Stimulated activated CD8-positive, alpha-beta memory T cell treated with anti-CD3 and anti-CD28 coated beads, Interleukin-15, amount 100 ng/mL, for 24 hours (primary cell): ENCODE measurements at regions not wholly inside any gene's neighbourhood (a gene's known extent, or its start where the extent isn't known, plus 50 kb on each side); places are given as distances from the start of the nearest gene placed in this dataset.

Experiments
- DNase-seq: peaks from one replicate; pipeline ENCODE4 v3.0.0-alpha.2; 2020; ENCODE audit warnings: low read depth

DNA sequence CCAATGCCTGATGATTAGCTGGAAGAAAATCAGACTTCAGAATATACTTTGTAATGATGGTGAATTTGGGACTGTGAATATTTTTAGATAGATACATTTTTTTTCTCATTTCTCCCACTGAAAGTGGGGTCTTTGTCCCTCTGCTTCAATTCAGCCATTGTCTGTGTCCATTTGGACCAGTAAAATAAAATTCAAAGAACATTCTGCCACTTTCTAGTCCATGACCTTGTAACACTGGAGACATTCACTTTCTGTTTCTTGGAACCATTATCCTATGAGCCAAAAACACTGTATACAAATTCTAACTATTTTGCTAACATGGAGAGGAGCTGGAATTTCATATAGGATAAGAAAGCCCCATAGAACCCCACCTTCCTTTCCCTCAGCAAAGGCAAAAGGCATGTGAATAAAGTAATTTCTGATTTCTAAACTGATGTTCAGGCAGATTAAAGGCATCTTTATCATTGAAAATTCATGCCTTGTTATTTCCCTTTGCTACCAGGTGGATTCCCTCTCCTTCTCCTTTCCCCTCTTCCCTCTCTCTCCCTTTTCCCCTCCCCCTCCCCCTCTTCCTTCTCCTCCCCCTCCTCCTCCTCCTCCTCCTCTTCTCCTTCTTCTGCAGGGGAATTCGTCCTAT is 2010.4 kb upstream of the LRRTM1 start:
- no peak for DNase-seq

DNA sequence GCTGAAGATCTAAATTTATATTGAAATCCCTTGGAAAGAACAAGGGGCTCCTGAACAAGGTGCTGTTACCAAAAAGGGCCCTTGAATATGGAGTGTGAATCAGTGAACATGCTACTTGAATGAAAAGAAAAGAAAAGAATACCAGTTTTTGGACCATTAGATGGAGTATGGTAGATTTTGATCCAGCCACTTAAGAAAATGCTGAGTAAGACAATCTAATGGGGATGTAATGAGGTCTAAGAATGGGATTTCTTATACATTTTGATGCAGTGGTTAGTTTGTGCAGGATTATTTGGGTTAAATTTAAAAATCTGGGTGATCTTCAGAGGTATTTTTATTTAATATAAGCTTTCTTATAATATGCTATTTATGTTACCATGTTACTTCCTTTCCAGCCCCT is 2003.0 kb upstream of the LRRTM1 start:
- no peak for DNase-seq

DNA sequence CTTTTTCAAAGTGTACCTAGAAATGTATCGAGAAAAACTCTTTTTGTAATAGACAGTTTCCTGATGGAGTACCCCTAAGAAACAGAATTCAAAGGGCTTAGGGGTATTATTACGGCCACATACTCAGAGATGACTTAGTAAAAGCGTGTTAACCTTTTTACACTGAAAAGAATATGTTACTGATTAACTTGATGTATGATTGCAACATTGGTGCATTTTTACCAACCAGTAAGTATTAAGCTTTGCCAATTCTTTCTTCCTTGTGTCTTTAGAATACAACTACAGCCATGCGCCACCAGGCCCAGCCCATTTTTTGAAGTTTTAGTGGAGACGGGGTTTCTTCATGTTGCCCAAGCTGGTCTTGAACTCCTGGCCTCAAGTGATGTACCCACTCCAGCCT is 1997.0 kb upstream of the LRRTM1 start:
- no peak for DNase-seq

DNA sequence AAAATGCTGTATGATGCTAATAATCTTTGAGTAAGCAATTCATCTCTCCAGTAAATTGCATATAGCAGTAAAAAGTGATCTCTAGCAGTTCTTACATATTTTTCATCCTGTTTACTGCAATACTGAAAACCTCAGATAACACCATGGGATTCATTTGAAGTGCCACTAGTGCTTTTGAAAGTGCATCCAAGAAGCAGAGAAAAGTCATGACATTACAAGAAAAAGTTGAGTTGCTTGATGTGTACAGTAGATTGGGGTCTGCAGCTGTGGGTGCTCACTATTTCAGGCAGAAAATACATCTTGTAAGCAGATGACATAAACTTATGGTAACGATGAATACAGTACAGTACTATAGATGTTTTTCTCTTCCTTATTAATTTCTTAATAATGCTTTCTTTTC is 1984.9 kb upstream of the LRRTM1 start:
- DNase-seq = no peak

DNA sequence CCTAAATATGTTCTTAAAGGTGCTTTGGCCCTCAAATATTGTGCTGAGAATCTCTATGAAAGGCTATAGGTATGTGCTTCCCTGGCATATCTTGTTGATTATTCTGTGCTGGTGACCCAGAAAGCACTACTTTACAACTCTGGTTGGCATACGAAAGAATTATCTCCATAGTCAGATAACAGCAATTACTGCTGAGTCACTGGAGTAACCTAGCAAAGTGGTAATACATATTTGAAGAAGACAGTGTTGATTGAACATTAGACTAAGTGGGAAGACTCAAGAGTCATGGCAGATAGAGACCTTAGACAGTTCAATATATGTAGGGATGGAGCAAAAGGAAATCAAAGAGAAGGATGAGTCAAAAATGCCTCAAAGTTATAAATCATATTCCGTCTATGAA is 1978.5 kb upstream of the LRRTM1 start:
- DNase-seq = no peak

DNA sequence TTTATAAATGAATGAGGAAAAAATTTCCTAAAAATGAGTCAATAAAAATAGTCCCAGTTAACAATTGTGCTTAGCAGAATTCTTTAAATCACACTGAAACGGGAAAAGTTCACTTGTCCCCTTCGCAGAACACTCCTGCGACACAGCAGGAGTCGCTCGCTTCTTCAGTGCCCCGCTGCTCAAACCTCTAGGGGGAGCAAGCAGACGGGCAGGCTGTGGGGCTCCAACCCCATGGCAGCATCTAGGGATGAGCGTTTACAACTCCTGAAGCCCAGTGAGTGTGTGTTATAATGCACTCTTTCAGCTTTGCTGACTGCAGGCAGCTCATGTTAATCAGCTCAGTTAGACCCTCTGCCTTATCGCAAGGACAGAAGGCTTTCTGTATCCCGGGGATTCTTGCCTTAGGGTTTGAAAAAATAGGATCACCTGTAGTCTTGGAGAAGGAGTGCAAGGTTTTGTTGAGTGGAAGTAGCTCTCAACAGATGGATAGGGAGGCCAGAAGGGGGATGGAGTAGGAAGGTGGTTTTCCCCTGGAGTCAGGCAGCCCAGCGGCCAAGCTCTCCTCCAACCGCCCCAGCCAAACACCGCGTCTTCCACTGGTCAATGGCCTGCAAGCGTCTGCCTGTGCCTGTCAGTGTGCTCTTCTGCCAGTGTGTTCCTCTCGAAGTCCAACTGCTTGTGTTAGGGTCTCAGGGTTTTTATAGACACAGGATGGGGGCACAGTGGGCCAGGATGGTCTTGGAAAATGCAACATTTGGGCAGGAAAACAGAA is 1977.7 kb upstream of the LRRTM1 start:
- no peak for DNase-seq

DNA sequence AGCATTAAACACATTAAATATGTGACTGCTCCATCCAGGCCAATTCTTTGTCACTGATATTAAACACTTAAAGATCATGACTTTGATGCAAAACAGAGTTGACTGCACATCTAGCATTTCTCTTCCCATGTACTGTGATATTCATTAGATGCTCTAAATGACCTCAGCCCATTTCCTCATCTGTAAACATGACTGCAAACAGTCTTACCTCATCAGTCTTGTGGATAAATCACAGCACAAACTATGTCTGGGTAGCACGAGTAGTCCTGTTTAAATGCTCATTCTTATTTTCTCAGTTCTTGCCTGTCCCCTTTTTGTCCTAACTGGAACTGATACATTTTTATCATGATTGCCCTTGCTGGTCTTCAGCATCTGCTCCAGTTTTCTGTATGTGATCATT is 1974.8 kb upstream of the LRRTM1 start:
- DNase-seq = no peak

DNA sequence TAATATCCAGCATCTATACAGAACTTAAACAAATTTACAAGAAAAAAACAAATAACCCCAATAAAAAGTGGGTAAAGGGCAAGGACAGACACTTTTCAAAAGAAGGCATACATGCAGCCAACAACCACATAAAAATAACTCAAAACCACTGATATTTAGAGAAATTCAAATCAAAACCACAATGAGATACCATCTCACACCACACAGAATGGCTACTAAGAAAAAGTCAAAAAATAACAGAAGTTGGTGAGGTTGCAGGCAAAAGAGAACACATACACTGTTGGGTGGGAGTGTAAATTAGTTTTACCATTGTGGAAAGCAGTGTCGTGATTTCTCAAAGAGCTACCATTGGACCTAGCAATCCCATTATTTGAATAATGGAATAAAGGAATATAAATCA is 1973.9 kb upstream of the LRRTM1 start:
- DNase-seq = no peak

DNA sequence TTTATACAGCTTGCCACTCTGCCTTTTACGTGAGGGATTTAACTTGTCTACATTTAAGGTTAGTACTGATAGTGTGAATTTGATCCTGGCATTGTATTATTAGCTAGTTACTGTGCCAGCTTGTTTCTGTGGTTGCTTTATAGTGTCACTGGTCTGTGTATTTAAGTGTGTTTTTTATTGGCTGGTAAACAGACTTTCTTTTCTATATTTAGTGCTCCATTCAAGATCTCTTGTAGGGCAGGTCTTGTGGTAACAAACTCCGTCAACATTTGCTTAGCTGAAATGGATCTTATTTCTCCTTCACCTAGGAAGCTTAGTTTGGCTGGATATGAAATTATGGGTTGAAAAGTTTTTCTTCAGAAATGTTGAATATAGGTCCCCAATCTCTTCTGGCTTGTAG is 1971.0 kb upstream of the LRRTM1 start:
- no peak for DNase-seq

DNA sequence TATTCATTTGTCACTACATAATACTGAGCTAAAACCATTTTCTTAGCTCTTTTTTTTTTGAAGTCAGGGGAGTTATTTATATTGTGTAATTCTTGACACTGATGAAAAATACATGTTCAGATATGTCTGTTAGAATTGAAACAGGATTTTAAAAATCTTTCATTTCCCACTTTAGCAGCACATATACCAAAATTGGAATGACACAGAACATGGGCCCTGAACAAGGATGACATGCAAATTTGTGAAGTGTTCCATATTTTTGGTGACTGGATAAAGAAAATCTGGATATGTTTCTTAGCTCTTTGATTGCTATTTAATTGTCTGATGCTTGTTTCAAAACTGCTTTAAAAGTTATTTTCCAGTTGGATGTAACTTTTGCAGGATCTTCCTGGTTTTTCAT is 1963.9 kb upstream of the LRRTM1 start:
- DNase-seq = no peak

DNA sequence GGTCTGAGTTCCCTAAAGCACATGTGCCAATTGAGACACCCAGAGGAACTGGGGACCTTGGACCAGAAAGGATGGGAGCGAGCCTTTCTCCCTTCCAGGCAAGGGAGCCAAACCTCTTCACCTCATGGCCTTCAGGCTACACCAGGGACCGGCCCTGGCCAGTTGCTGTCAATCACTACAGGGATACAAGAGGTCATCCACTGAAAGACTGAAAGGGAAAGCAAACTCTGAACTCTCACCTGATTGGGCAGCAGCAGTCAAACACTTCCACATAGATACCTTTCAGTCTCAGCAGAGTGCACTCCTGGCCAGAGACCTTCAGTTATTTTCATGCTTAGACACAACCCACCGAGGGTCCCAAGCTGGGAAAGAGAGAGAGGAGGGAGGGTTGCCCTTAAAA is 1956.0 kb upstream of the LRRTM1 start:
- DNase-seq = no peak

DNA sequence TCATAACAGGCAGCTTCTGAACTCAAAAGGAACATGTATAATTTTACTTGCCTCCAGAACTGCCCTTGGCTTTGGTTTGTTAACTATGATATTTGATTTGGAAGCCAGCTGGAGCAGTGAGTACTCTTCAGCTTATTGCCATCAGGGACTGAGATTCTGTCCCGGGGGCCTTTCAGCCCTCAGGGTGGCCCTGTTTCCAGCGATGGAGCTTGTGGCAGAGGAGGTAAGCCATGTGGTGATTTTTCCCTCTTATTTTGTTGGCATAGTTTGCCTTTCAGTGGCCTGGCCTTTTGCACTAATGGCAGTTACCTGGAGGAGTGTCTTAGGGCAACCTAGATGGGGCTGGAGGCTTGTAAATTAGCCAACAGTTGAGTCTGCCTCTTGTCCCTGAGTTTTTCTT is 1955.0 kb upstream of the LRRTM1 start:
- DNase-seq = no peak

DNA sequence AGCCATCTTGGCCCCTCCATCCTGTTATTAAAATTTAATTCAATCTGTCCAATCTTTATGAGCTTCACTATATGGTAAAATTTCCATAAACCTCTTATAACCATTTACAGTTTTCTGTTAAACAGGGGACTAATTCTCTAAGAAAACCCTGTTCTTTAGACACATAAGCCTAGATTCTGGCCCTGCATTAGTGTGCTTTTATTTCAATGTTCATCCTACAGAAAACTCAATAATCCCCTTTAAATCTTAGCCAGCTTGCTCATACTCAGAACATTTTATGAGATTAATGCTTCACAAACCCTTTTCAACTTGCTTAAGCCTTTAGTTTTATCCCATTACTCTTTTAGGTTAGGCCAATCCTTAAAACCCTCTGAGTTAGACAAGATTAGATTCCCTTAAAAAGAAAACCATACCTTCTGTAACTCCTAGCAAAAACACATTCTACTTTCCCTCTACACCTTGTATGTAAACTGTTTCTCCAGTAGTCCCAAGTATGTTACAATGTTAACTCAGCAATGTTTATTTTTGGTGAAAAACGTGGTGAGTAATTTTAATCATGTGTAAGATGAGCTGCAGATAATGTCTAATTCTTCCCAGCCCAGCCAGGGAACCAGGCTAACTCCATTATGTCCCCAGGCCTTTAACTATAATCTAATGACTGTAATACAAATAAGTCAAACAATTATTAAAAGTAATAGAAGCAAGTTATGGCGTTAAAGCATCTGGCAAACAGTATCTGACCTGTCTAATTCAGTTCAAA is 1953.4 kb upstream of the LRRTM1 start:
- DNase-seq = no peak

DNA sequence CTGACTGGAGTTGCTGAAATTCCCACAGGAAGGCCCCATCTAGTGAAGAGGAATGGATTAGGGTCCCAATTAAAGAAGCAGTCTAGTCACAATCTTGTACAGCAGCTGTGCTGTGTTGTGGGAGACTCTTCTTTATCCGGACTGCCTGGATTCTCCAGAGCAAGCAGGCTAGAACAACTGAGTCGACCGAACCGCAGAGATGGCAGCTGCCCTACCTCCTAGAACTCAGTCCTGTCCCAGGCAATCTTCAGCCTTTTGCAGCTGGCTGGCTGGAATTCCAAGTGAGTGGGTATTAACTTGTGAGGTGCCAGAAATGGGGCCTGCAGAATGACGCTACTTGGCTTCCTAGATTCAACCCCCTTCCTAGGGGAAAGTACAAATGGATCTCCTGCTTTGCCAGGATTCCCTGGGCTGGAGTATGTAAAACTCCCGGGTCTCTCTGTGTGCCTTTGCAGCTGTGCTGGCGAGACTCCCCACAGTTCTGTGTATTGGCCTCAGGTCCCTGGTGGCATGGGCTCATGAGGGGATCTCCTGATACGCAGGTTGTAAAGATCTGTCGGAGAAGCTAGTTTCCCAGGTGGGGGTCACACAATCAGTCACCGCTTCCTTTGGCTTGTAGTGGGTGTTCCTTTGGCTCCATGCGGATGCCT is 1952.6 kb upstream of the LRRTM1 start:
- DNase-seq = no peak

DNA sequence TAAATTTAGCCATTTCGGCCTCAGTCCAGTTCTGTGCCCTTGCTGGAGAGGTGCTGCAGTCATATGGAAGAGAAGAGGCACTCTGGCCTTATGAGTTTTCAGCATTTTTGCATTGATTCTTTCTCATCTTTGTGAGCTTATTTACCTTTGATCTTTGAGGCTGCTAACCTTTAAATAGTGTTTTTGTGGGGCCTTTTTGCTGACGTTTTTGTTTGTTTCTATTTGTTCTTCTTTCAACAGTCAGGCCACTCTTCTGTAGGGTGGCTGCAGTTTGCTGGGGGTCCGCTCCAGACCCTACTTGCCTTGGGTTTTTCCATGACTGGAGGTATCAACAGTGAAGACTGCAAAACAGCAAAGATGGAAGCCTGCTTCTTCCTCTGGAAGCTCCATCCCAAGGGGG is 1951.7 kb upstream of the LRRTM1 start:
- no peak for DNase-seq

DNA sequence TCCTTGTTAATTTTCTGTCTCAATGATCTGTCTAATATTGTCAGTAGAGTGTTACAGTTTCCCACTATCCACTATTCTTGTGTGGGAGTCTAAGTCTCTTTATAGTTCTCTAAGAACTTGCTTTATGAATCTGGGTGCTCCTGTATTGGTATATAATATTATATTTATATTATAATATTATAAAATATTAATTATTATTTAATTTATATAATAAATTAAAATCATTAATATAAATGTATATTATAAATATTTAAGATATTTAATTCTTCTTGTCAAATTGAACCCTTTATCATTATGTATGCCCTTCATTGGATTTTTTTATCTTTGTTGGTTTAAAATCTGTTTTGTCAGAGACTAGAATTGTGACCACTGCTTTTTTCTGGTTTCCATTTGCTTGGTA is 1950.2 kb upstream of the LRRTM1 start:
- no peak for DNase-seq

DNA sequence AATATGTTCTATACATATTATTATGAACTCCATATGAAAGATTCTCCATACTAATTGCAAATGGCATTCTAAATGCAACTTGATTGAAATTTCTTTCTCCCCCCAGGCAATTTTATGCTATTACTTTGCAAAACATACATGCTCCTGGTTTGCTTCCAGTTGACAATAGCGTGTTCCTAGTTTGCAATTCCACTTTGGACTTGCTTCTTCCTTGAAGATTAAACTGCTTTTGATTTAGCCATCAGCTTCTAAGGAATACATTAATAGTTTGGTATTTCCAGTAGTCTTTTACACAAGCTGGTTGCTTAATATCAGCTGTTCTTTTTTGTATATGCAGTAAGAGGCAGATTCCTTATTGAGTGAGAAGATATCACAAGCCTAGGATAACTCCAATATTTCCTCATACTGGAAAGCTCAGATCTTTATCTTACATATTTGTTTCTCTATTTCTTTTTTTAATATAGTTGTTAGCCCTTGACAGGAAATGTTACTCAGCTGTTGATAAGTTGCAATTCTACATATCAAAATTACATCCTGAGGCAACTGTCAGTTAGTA is 1941.7 kb upstream of the LRRTM1 start:
- no peak for DNase-seq

DNA sequence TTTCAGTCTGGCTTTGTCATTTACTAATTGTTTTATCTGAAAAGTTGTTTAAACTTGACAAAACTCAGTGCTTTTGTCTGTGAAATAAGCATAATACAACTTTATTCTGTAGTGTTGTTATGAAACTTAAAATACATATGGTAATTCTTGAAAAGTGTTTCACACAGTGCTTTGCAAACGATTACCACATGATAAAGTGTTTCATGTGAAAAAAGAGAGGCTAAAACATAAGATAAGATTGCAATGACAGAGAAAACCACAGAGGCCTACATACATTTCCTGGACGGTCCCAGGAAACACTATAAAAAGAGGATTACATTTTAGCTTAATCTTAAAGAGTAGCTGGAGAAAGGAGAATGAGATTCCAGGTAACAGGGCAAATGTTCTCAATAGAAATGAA is 1934.6 kb upstream of the LRRTM1 start:
- DNase-seq = no peak

DNA sequence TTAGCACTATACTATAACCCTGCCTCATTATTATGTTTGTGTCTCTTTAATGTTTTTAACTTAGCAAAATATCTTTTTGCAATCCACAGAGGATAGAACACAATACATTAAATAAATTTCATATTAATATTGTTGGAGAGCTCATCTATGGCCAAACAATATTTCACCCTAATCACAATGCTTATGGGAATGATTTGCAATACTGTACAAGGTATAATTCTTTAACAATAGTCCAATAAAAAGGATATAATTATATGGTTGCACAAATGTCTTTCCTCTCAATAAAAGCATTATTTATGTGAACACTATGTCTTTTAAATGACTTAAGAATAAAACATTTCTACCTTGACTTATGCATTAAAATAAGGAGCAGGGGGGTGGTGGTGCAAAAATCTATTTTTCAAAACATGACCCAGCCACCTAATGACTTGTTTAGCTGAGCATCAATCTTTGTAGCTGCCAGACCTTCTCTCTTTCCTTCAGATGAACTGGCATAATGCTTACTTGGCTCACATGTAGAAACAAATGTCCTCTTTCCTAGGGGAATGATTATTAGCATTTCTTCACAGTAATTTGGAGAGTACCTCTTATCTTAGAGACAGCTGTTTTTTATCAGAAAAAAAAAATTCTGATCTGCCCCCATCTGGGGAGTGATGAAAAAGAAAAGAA is 1933.6 kb upstream of the LRRTM1 start:
- DNase-seq = no peak

DNA sequence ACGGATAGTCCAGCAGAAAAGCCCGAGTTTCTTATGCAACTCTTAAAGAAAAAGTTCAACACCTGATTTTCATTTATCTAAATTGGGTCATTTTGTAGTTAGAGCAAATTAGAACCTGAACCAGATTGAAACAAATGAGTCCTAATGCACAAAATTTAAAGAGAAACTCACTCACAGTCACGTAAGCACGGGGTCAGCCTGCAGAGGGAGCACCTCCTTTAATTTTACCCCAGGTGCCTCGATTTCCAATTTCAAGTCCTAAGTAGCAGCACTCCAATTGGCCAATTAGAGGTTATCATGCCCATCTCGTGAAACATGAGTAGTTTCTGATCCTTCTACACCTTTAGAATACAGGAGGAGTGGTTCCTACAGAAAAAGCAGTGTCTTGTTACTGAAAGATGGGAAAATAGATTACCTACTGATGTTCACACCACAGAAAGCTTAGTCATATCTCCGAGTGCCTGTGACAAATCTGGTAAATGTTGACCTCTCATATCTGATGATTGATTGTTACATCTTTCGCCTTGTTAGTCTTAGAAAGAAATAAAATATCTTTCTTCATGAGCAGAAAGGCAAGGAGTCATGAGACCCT is 1929.8 kb upstream of the LRRTM1 start:
- DNase-seq = no peak

DNA sequence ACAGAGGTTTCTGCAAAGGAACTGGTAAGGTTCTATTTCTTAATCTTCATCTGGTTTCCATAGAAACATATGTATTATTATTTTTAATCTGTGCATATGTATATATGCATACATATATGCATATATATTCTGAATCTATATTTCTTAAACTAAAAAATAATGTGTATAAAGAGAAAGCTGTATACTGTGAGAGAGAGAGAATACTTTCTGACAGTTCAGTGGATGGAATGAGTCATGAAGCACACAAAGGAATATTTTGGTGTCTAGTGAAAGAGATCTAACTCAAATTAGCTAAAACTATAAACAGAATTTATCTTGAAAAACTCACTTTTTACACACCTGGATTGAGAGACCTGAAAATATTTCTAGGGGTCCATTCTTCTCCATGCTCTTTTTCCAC is 1929.3 kb upstream of the LRRTM1 start:
- no peak for DNase-seq

DNA sequence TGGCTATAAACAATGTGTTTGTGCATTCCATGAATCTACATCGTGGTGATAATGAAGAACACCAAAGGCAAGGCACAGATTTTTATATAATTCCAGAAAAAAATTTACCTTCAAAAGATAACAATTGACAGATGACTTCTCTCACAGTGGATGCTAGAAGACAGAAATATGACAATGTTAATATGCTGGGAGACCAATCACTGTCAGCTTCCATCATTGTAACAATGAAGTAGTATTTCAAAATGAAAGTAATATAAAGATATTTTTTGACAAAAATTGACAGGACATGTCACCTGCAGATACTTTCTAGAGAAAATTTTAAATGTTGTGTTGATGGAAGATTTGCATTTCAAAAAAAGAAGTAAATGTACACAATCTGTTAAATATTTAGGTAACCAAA is 1925.9 kb upstream of the LRRTM1 start:
- DNase-seq = no peak
